K562 (cell line): ENCODE measurements at regions not wholly inside any gene's neighbourhood (a gene's known extent, or its start where the extent isn't known, plus 50 kb on each side); places are given as distances from the start of the nearest gene placed in this dataset.
A peak's percentile ranks its signal among the peaks of the same experiment; 100 is the strongest.

ENCODE experiments used
- ATAC-seq: fragments of 200-7000 bp; cut with Tn5 transposase; 3 replicates; pipeline ENCODE4 v1.9.1; 2020; ENCODE audit warnings: moderate library complexity
- BruUV-seq: library from RNA; stranded (reverse); fragments of 400-500 nt; replicated peaks from 2 replicates; lab custom pipeline; 2021; lab: Mats Ljungman, UMichigan
- CTCF ChIA-PET: fragments of 300-600 bp; formaldehyde crosslinking; extraction: SDS; loops from one replicate; lab custom pipeline; 2021; ENCODE audit warnings: low intra/inter-chr PET ratio; lab: Yijun Ruan, JAX
- POLR2A ChIA-PET: fragments of 300-600, 350-650 bp; sonication (Branson Sonifier 250); formaldehyde crosslinking; extraction: SDS; loops from one replicate; lab custom pipeline; 2021; ENCODE audit warnings: antibody characterized with exemption, inconsistent platforms; lab: Yijun Ruan, JAX
- DNase-seq, 4 experiments: peaks; one replicate each; pipeline versions ENCODE4 v3.0.0 to v3.0.0-alpha.2; 2011 to 2018; ENCODE audit warnings: low spot score in 3 of 4, mixed read lengths in 3 of 4; ENCODE audit errors: extremely low read depth in 1 of 4
- FAIRE-seq: peaks from 2 replicates; lab custom pipeline; 2011; peaks lifted over from hg19 to GRCh38; lab: Jason Lieb, UNC
- H2AFZ ChIP-seq: 2 replicates; pipeline ENCODE4 v1.6.0; 2011; ENCODE audit warnings: low read depth, low read length, control low read depth, inconsistent platforms
- H3K27ac ChIP-seq: fragments of 200-600 bp; 3 replicates; pipeline ENCODE4 v1.8.0; 2011; ENCODE audit warnings: low read depth, mild to moderate bottlenecking, control low read depth, inconsistent platforms, low read length, moderate library complexity, mixed read lengths; ENCODE audit errors: extremely low read depth
- H3K27me3 ChIP-seq, 2 experiments: fragments of 300-600 bp in 1 of 2; 2 replicates in 1 of 2; 3 replicates in 1 of 2; pipeline versions ENCODE4 v1.6.0 to v1.8.0; 2011; ENCODE audit warnings: inconsistent platforms in 2 of 2, low read length in 2 of 2, mild to moderate bottlenecking in 1 of 2, mixed read lengths in 1 of 2, moderate library complexity in 1 of 2; ENCODE audit not compliant: control insufficient read depth in 2 of 2, insufficient read depth in 2 of 2
- H3K36me3 ChIP-seq: fragments of 300-600 bp; 3 replicates; pipeline ENCODE4 v1.8.0; 2011; ENCODE audit warnings: mild to moderate bottlenecking, low read length, inconsistent platforms; ENCODE audit not compliant: control insufficient read depth, insufficient read depth
- H3K4me1 ChIP-seq, 2 experiments: fragments of 200-600 bp in 1 of 2; replicated peaks in 1 of 2; 2 replicates in 1 of 2; 3 replicates in 1 of 2; pipeline versions ENCODE4 v1.5.1 to v1.8.0; 2011; ENCODE audit warnings: inconsistent platforms in 2 of 2, low read length in 2 of 2, mild to moderate bottlenecking in 1 of 2, mixed read lengths in 1 of 2, moderate library complexity in 1 of 2; ENCODE audit not compliant: control insufficient read depth in 2 of 2, insufficient read depth in 2 of 2
- H3K4me2 ChIP-seq: 2 replicates; pipeline ENCODE4 v1.6.1; 2011; ENCODE audit warnings: low read length, control low read depth, inconsistent platforms, mixed read lengths; ENCODE audit not compliant: insufficient read depth
- H3K4me3 ChIP-seq: fragments of 200-600 bp; sonication (generic), shearing (Covaris generic); 2 replicates; pipeline ENCODE4 v1.5.1; 2016; ENCODE audit warnings: control low read depth, inconsistent platforms
- H3K79me2 ChIP-seq: fragments of 200-600 bp; 3 replicates; pipeline ENCODE4 v1.8.0; 2011; ENCODE audit warnings: low read length, inconsistent platforms; ENCODE audit not compliant: control insufficient read depth, insufficient read depth
- H3K9ac ChIP-seq, 2 experiments: 2 replicates each; pipeline versions ENCODE4 v1.6.0 to v1.6.1; 2011; ENCODE audit warnings: low read depth in 2 of 2, low read length in 2 of 2, control low read depth in 1 of 2, inconsistent platforms in 1 of 2, mild to moderate bottlenecking in 1 of 2, mixed read lengths in 1 of 2; ENCODE audit not compliant: insufficient read depth in 1 of 2
- H3K9me1 ChIP-seq: one replicate; pipeline ENCODE4 v1.6.0; 2011; ENCODE audit warnings: inconsistent platforms, mild to moderate bottlenecking, low read length, moderate library complexity; ENCODE audit not compliant: control insufficient read depth, insufficient read depth
- H3K9me3 ChIP-seq: replicated peaks from 2 replicates; pipeline ENCODE4 v1.5.1; 2011; ENCODE audit warnings: low read depth, low read length, inconsistent platforms; ENCODE audit not compliant: control insufficient read depth, insufficient read depth
- H4K20me1 ChIP-seq: replicated peaks from 2 replicates; pipeline ENCODE4 v1.6.1; 2011; ENCODE audit warnings: low read length, inconsistent platforms, mixed read lengths; ENCODE audit not compliant: control insufficient read depth, insufficient read depth
- ATF6 ChIP-seq: sonication (generic); formaldehyde crosslinking; IDR thresholded peaks from 2 replicates; pipeline ENCODE4 v1.4.0; 2020; ENCODE audit warnings: mild to moderate bottlenecking, missing genetic modification reagents
- BDP1 ChIP-seq: IDR thresholded peaks from 3 replicates; pipeline ENCODE4 v1.6.1; 2011; ENCODE audit not compliant: insufficient read length, insufficient read depth
- BRF2 ChIP-seq: IDR thresholded peaks from 3 replicates; pipeline ENCODE4 v1.6.1; 2011; ENCODE audit warnings: borderline replicate concordance, mild to moderate bottlenecking; ENCODE audit not compliant: insufficient read length, insufficient read depth
- DLX4 ChIP-seq: fragments of 250-450 bp; sonication (Bioruptor Pico); IDR thresholded peaks from 2 replicates; pipeline ENCODE4 v1.6.1; 2021; ENCODE audit warnings: mild to moderate bottlenecking
- ESRRA ChIP-seq: fragments of 450-650 bp; IDR thresholded peaks from 2 replicates; pipeline ENCODE4 v1.6.1; 2014; ENCODE audit warnings: low read depth, mild to moderate bottlenecking, moderate library complexity, borderline replicate concordance
- GTF2A2 ChIP-seq: IDR thresholded peaks from 2 replicates; pipeline ENCODE4 v1.6.1; 2016; ENCODE audit warnings: mild to moderate bottlenecking, missing genetic modification characterization, missing compliant biosample characterization
- HDAC6 ChIP-seq: IDR thresholded peaks from 2 replicates; pipeline ENCODE4 v1.6.1; 2012; ENCODE audit warnings: low read depth, mild to moderate bottlenecking, control low read depth, inconsistent platforms, low read length, moderate library complexity
- KLF10 ChIP-seq: fragments of 250-450 bp; sonication (Bioruptor Pico); IDR thresholded peaks from 2 replicates; pipeline ENCODE4 v1.6.1; 2021; ENCODE audit warnings: matching md5 sums
- MIER1 ChIP-seq: fragments of 450-650 bp; IDR thresholded peaks from 2 replicates; pipeline ENCODE4 v1.6.1; 2016; ENCODE audit warnings: antibody characterized with exemption, mild to moderate bottlenecking, low read depth
- SMAD4 ChIP-seq: fragments of 250-450 bp; sonication (Bioruptor Pico); conservative IDR thresholded peaks from 2 replicates; pipeline ENCODE4 v1.8.0; 2021; ENCODE audit warnings: inconsistent platforms, mild to moderate bottlenecking, moderate library complexity
- SREBF2 ChIP-seq: sonication (generic); formaldehyde crosslinking; IDR thresholded peaks from 2 replicates; pipeline ENCODE4 v1.4.0; 2020; ENCODE audit warnings: mild to moderate bottlenecking, missing genetic modification reagents
- ZBTB34 ChIP-seq: fragments of 250-450 bp; sonication (Bioruptor Pico); IDR thresholded peaks from 2 replicates; pipeline ENCODE4 v1.8.0; 2021; ENCODE audit warnings: mild to moderate bottlenecking, moderate library complexity
- ZNF707 ChIP-seq: fragments of 250-450 bp; sonication (Bioruptor Pico); conservative IDR thresholded peaks from 2 replicates; pipeline ENCODE4 v1.8.0; 2022; ENCODE audit warnings: inconsistent platforms, mild to moderate bottlenecking, moderate library complexity
- ZNF766 ChIP-seq: fragments of 200-800 bp; sonication (Bioruptor generic); conservative IDR thresholded peaks from 2 replicates; pipeline ENCODE4 v1.6.1; 2016; ENCODE audit warnings: missing genetic modification characterization, missing compliant biosample characterization
- ZNF79 ChIP-seq: fragments of 250-450 bp; sonication (Bioruptor Pico); IDR thresholded peaks from 2 replicates; pipeline ENCODE4 v1.4.0; 2020; ENCODE audit warnings: low read depth, mild to moderate bottlenecking, moderate library complexity
- WGBS: fragments of 100-300 bp; shearing (Covaris generic); methylation state at CpG from one replicate; pipeline ENCODE4 v1.1.6; 2016; ENCODE audit warnings: low coverage, mixed read lengths; ENCODE audit not compliant: insufficient coverage; ENCODE audit errors: missing lambda C conversion rate; 5-methylcytosine and 5-hydroxymethylcytosine counted together
- in situ Hi-C: fragments of 300-500 bp; cut with MboI; formaldehyde crosslinking; loops from 4 replicates; pipeline ENCODE4 v1.15.0; 2018; ENCODE audit warnings: inconsistent platforms, mixed read lengths
- intact Hi-C: fragments of 100-400 bp; cut with micrococcal nuclease; formaldehyde crosslinking; loops from 2 replicates; pipeline ENCODE4 v1.14.2; 2022
- TF ChIP-seq, protein P1 (sequence below): sonication (generic); formaldehyde crosslinking; IDR thresholded peaks from 2 replicates; pipeline ENCODE4 v1.8.0; 2022; ENCODE audit warnings: missing genetic modification reagents, mild to moderate bottlenecking, borderline replicate concordance

- FAIRE-seq (peak; percentile 94), ATAC-seq (peak; percentile 82), DNase-seq (peak; percentile 68 to 88 (median 74))
- in situ Hi-C loops (no loop called here), intact Hi-C loops (loop anchor here (5.0 kb wide), 3 partner anchors 52 to 177 kb away; partner anchors contain the start of gene RYBP)
- Histone ChIP-seq H4K20me1 (no peaks in the 10 kb centered on the region), H3K9me1 (no peaks in the 10 kb centered on the region), H3K4me3 (no peak overlapping the region), H3K9me3 (no peaks in the 10 kb centered on the region), H3K9ac (peak overlapping the region; percentile 64 to 69; a peak in 3 of 4 replicates), H3K79me2 (no peaks in the 10 kb centered on the region), H3K4me2 (peak overlapping the region; percentile 23; the same call in 1 of the 2 replicates), H3K27ac (peak overlapping the region; percentile 78), H2AFZ (peak overlapping the region; percentile 65; the same call in 1 of the 2 replicates), H3K27me3 (no peaks in the 10 kb centered on the region), H3K36me3 (no peaks in the 10 kb centered on the region), H3K4me1 (peaks cover 13 to 56% of the 10 kb centered on the region in 2 experiments; a peak in 4 of 5 replicates)
- no TSS peak for BruUV-seq
- POLR2A ChIA-PET: interaction anchor here (0.6 to 1.3 kb wide), 3 partner anchors 12 to 537 kb away, joined by 3 to 4 read pairs (median 4); no protein-coding TSS in a partner anchor
- WGBS: 11% methylated on average over 9 of the region's 9 CpGs
- CTCF ChIA-PET: interaction anchor here (0.6 kb wide), 1 partner anchor 685 kb away, joined by 3 read pairs; no protein-coding TSS in a partner anchor
- TF ChIP-seq ZNF79 (CRISPR knock-in tag): 0 out of 2 replicates have a peak, but pooled peaks have one; percentile 5
- peak; percentile 34; the same call in 1 of the 2 replicates for TF ChIP-seq SMAD4 (CRISPR knock-in tag)
- TF ChIP-seq ZBTB34 (CRISPR knock-in tag): no peak
- no peak for TF ChIP-seq GTF2A2 (tag)
- no peak for TF ChIP-seq MIER1
- TF ChIP-seq ATF6 (CRISPR knock-in tag): no peak
- no peak for TF ChIP-seq HDAC6
- no peak for TF ChIP-seq KLF10
- TF ChIP-seq, protein P1, sequence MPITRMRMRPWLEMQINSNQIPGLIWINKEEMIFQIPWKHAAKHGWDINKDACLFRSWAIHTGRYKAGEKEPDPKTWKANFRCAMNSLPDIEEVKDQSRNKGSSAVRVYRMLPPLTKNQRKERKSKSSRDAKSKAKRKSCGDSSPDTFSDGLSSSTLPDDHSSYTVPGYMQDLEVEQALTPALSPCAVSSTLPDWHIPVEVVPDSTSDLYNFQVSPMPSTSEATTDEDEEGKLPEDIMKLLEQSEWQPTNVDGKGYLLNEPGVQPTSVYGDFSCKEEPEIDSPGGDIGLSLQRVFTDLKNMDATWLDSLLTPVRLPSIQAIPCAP (CRISPR knock-in tag): no peak
- TF ChIP-seq SREBF2: no peak
- TF ChIP-seq DLX4: no peak
- TF ChIP-seq BDP1: no peak
- peak; percentile 100 for TF ChIP-seq ESRRA
- no peak for TF ChIP-seq ZNF707 (CRISPR knock-in tag)
- TF ChIP-seq ZNF766 (CRISPR knock-in tag): no peak
- no peak for TF ChIP-seq BRF2
These were observed 485.2 kb upstream of the PROK2 start for GRCh38 chr3:72270072-72270681.
